Activated CD4-positive, alpha-beta T cell treated with anti-CD3 and anti-CD28 coated beads for 4 hours (primary cell): ENCODE measurements at regions not wholly inside any gene's neighbourhood (a gene's known extent, or its start where the extent isn't known, plus 50 kb on each side); places are given as distances from the start of the nearest gene placed in this dataset.
A peak's percentile ranks its signal among the peaks of the same experiment; 100 is the strongest.
"Not testable (repeated sequence)": the region's sequence is repeated elsewhere in the genome, so short reads cannot be mapped to it uniquely, and the experiment has no call there.

Experiments
- DNase-seq, 2 donors: peaks; one replicate each; pipeline ENCODE4 v3.0.0-alpha.2; 2020

DNA sequence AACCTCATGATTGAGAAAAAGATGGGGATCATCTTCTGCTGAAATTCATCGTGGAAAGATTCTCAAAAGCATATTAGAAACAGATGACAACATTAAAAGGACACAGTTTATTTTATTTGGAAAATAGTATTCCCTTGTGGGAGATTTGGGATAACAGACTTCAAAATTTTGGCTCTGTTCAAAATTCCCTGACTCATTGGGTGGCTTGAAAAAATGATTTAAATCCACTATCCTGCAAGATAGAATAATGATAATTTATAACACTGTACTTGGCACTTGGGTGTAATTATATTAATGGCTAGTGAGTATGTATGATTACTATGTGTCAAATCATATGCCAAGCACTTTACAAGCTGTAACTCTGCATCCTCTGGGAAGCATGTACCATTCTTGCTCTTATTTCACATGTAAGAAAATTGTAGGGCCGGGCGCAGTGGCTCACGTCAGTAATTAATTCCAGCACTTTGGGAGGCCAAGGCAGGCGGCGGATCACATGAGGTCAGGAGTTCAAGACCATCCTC lies 128.8 kb downstream of the LMNTD1 start:
- DNase-seq = no peak

DNA sequence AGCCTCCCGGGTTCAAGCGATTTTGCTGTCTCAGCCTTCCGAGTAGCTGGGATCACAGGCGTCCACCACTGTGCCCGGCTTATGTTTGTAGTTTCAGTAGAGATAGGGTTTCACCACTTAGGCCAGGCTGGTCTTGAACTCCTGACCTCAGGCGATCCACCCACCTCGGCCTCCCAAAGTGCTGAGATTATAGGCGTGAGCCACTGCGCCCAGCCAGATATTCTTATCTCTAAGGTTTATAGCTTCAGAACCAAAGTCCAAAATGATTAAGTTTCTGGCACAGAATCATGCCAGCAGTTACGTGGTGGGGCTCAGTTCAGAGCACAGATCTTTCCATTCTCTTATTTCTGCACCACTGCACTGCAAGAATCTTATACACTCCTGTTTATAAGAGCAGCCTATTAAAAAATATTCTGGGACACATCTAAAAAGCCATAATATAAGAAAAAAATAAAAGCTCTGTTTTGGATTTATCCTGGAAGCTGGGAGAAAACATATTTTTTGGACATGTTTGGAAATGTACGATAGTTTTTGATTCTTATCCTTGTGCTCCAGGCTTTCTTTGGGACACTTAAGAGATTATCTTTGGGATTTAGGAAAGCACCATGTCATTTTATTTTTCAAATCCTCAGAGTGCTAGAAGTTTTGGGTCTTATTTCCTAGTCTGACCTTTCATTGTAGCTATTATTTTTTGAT lies 129.6 kb downstream of the LMNTD1 start:
- DNase-seq = no peak

- no peak for DNase-seq
Observed at GRCh38 chr12:25422241-25422640, 130.8 kb downstream of the LMNTD1 start.

DNA sequence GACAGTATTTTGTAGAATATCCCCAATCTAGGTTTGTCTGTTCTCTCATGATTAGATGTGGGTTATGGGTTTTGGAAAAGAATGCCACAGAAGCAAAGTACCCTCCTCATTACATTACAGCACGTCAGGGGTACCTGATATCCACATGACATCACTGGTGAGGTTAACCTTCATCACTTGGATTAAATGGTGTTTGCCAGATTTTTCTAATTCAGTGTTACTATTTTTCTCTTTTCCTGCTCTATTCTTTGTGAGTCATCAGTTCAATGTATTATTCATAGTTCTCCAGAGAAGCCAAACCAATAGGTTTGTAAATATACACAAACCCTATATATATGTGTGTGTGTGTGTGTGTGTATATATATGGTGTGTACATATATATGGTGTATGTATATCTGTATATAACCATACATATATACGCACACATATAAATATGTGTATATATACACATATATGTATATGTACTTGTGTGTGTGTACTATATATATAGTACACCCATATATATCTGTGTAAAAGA lies 131.4 kb downstream of the LMNTD1 start:
- no peak for DNase-seq

DNA sequence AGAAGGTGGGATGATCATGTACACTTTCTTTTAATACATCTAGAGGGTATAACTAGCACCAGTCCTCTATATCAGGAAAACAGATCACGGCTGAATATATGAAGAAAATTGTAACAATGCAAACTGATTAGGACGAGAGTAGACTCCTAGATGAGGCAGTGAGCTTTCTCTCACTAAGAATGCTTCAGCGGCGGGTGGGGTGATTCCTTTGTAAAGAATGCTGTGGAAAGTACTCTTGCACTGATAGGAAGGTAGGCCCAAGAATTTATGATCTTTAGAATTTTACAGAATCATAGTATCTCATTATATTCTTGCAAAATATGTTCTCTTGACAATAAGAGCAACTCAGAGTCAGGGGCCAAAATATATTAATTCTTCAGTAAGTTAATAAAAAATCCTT lies 133.0 kb downstream of the LMNTD1 start:
- no peak for DNase-seq

DNA sequence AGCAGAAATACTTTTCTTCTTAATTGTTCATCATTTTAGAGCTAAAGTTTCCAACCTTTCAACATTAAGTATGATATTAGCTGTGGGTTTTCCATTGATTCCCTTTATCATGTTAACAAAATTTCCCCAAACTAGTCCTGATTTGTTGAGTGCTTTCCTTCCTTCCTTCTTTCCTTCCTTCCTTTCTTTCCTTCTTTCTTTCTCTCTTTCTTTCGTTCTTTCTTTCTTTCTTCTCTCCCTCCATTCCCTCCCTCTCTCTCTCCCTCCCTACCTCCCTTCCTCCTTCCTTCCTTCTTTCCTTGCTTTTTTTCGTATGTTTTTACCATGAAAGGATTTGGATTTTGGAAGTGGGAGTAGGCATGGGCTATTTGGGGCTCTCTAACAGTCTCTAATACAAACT lies 133.5 kb downstream of the LMNTD1 start:
- no peak for DNase-seq

DNA sequence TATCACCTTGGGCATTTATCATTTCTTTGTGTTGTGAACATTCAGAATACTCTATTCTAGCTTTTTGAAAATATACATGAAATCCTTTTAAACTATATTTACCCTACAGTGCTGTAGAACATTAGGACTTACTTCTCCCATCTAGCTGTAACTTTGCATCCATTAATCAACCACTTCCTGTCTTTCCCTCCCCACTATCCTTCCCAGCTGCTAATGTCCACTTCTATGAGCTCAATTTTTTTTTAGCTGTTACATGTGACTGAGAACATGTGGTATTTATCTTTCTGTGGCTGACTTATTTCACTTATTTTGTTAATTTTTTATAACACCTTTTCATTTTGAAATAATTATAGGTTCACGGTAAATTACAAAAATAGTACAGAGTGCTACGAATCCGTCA lies 136.0 kb downstream of the LMNTD1 start:
- no peak for DNase-seq

- DNase-seq = no peak
Observed at GRCh38 chr12:25416516-25416915, 136.6 kb downstream of the LMNTD1 start.

GRCh38 chr12:25415004-25415403 lies 138.1 kb downstream of the LMNTD1 start:
- no peak for DNase-seq

DNA sequence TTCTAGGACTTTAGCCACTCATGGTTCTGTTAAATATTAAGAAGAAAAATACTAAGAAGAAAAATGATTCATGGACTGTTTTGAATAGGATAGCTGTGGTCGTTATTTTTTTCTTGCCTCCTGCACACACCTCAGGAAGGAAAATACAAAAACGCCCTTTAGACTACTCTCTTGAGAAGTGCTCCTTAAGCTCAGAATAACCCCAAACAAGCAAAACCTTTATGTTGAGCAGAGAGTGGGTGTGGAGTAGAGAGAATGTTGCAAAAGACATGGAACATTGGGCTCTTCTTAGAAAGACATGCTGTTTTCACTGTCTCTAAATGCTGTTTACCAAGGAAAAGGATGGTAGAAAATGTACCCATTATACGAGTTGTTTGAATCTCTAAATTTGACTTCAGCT lies 140.3 kb downstream of the LMNTD1 start:
- DNase-seq = no peak

GRCh38 chr12:25404955-25405354 lies 148.1 kb downstream of the LMNTD1 start:
- no peak for DNase-seq

GRCh38 chr12:25401547-25402345 lies 151.0 kb upstream of the KRAS start:
- DNase-seq = no peak

- DNase-seq = no peak
Observed at GRCh38 chr12:25397001-25397400, 146.3 kb upstream of the KRAS start.

DNA sequence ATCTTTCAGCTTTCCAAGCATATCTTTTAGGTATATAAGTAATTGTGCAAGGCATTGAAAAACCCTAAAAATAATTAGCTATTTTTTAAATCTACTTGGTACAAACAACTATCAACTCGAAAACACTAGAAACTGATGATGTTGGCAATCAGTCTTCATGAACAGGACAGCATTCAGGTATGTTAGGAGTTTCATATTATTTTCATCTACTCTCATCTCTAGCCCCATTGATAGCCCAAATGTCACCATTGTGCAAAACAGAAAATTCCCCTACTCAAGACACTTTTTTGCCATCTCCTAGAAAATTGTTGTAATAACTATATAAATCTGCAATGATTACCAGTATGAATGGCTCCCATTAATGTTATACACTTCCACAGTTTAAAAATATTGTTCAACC lies 144.5 kb upstream of the KRAS start:
- DNase-seq = no peak

- DNase-seq = not testable (repeated sequence)
Observed at GRCh38 chr12:25394775-25395174, 144.0 kb upstream of the KRAS start.

DNA sequence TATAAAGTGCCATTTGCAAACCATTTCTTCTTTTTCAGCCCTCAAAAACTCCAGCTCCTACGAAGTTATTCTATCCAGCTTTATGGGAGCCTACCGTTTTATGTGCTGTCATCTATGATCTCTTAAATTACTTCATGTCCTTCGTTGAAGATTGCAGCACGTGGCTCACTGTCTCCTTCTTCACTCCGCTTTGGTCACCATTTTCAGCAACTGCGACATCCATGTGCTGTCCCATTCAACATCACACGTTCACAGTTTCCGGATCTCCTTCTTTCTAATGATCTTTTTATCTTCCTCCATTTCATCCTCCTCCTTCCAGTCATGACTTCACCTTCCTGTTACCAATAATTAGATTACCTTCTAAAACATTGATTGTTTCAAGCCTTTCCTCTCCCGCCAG lies 143.3 kb upstream of the KRAS start:
- no peak for DNase-seq

- not testable (repeated sequence) for DNase-seq
Observed at GRCh38 chr12:25391346-25391745, 140.6 kb upstream of the KRAS start.

DNA sequence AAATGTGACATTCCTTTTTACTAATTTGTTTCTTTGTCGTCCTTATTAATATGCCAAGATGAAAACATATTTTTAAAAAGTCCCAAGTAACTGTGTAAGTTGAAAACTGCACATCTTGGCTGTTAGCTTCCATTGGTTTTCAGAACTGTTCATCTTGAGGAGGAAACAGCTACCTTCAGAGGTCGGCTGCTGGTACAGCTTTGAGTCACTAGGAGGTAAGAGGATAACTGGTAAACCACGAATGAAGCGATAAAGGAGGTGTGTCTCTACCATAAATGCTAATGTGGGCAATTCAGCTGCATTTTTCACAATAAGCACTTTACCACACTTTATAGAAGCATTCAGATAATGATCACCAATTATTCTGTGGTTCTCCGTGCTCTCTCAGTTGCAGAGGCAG lies 137.5 kb upstream of the KRAS start:
- DNase-seq = no peak

GRCh38 chr12:25387732-25388050 lies 137.0 kb upstream of the KRAS start:
- no peak for DNase-seq

- DNase-seq = peak; percentile 69 to 83
Observed at GRCh38 chr12:25386831-25387731, 136.4 kb upstream of the KRAS start.

DNA sequence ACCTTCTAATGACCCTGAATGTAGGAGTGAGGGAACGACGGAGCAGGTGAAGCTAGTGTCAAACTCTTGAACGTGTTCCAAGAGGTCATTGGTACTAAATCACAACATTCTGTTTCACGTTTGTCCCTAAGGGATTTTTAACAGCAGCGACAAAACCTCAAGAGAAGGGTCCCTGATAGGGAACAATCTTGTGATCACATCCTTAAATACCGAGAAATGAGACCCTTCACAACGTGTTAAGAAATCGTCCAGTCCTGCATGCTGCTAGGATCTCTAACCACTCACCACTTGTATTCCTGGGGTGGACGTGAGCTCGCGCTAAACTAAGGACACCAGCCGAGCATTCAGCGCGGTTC lies 134.1 kb upstream of the KRAS start:
- no peak for DNase-seq

DNA sequence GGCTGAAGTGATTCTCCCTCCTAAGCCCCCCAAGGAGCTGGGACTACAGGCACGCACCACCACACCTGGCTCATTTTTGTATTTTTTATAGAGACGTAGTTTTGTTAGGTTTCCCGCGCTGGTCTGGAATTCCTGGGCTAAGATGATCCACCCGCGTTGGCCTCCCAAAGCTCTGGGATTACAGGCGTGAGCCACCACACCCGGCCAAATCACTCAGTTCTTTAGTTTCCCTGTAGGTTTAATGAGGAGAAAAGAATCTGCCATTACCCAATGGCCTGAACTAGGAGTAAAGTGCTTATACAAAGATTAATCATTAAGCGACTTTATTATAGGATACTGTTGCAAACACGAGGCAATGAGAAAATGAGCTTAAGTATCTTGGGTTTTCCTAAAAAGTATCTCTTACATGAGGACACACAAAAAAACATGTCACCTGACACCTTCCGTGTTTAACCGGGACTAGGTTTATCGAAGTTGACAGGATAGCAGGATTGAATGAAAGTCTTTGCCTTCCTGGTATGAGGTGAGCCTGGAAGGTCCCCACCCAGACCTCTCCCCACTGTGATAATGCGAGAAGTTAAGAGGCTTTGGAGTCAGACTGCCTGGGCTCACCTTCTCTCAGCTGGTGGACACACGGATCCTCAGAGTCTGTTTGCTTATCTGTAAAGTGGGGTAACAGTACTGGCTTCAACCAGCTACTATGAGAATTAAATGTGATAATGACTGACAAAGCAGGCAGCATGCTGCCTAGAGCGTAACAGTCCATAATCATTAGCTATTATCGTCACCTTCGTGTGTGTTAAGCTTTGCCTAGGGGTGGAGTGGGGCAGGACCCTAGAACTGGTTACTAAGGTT lies 133.5 kb upstream of the KRAS start:
- no peak for DNase-seq
